Suprapubic skin (tissue), 4 donors: ENCODE measurements at regions not wholly inside any gene's neighbourhood (a gene's known extent, or its start where the extent isn't known, plus 50 kb on each side); places are given as distances from the start of the nearest gene placed in this dataset.

Experiments used
- EP300 ChIP-seq: sonication (generic); formaldehyde crosslinking; IDR thresholded peaks from one replicate; pipeline ENCODE4 v1.6.1; 2017; ENCODE audit warnings: antibody characterized with exemption
- POLR2A ChIP-seq, 2 donors: fragments of 450-650 bp; IDR thresholded peaks; one replicate each; pipeline ENCODE4 v1.6.1; 2017; ENCODE audit warnings: antibody characterized with exemption in 2 of 2, mild to moderate bottlenecking in 2 of 2, moderate library complexity in 2 of 2
- POLR2AphosphoS5 ChIP-seq, 3 donors: sonication (generic); formaldehyde crosslinking; IDR thresholded peaks; one replicate each; pipeline ENCODE4 v1.6.1; 2017; ENCODE audit warnings: antibody characterized with exemption in 3 of 3
- TF ChIP-seq, protein P1 (sequence below), 2 donors: fragments of 200-600 bp in 1 of 2; fragments of 450-650 bp in 1 of 2; sonication (generic) in 1 of 2; IDR thresholded peaks; one replicate each; pipeline ENCODE4 v1.5.1; 2016 to 2019; ENCODE audit warnings: antibody characterized with exemption in 2 of 2, mild to moderate bottlenecking in 1 of 2, moderate library complexity in 1 of 2

DNA sequence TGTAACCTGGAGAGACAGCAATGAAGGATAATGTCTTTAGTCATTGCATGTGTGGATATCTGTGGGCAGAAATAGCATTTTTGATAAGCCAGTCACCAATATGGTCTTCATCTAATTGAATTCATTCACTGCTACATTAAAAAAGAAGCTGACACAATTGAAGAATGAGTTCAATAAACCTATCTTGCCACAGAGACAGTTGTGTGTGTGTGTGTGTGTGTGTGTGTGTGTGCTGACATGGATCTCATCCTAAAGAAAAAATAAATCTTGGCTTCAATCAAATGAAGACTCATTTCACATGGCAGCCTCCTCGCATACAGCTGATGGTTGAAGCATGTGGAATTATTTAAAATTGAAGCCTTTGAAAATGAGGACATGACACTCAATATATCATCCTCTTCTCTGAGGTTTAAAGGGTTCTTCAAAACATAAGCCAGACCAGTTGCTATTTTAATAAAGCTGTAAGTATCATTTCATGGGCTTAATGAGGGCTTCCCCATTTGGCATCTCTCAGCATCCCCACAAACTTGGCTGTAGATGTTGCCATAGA lies 118.5 kb upstream of the PTPN3 start:
- TF ChIP-seq, protein P1, sequence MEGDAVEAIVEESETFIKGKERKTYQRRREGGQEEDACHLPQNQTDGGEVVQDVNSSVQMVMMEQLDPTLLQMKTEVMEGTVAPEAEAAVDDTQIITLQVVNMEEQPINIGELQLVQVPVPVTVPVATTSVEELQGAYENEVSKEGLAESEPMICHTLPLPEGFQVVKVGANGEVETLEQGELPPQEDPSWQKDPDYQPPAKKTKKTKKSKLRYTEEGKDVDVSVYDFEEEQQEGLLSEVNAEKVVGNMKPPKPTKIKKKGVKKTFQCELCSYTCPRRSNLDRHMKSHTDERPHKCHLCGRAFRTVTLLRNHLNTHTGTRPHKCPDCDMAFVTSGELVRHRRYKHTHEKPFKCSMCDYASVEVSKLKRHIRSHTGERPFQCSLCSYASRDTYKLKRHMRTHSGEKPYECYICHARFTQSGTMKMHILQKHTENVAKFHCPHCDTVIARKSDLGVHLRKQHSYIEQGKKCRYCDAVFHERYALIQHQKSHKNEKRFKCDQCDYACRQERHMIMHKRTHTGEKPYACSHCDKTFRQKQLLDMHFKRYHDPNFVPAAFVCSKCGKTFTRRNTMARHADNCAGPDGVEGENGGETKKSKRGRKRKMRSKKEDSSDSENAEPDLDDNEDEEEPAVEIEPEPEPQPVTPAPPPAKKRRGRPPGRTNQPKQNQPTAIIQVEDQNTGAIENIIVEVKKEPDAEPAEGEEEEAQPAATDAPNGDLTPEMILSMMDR (IDR thresholded peaks at IDR 0.05), result no peak
- no peak for TF ChIP-seq POLR2AphosphoS5 (IDR thresholded peaks at IDR 0.05)
- no peak for TF ChIP-seq POLR2A (IDR thresholded peaks at IDR 0.05)
- no peak for TF ChIP-seq EP300
